ENCODE measurements at regions not wholly inside any gene's neighbourhood (a gene's known extent, or its start where the extent isn't known, plus 50 kb on each side); places are given as distances from the start of the nearest gene placed in this dataset.

- Histone ChIP-seq H3K27ac (ENCODE audit: insufficient read depth, low read depth, low read length) (no peak overlapping the region), H3K4me1 (ENCODE audit: control insufficient read depth, extremely low read depth, insufficient read depth, low read length) (no peaks in the 10 kb centered on the region), H4K20me1 (replicated peaks; ENCODE audit: control insufficient read depth, extremely low read depth, insufficient read depth, low read length) (no peaks in the 10 kb centered on the region), H3K4me2 (ENCODE audit: insufficient read depth, low read length) (no peak overlapping the region), H3K9me1 (replicated peaks; ENCODE audit: control insufficient read depth, extremely low read depth, insufficient read depth, low read length) (no peaks in the 10 kb centered on the region), H2AFZ (ENCODE audit: low read depth, low read length) (no peak overlapping the region), H3K4me3 (replicated peaks in 1 of 3; ENCODE audit: insufficient read depth in 1 of 3, low read depth in 1 of 3, low read length in 3 of 3) (no peak overlapping the region), H3K27me3 (ENCODE audit: control insufficient read depth in 2 of 2, insufficient read depth in 2 of 2, low read length in 2 of 2) (no peaks in the 10 kb centered on the region), H3K36me3 (ENCODE audit: control insufficient read depth in 2 of 2, extremely low read depth in 1 of 2, insufficient read depth in 2 of 2, low read length in 2 of 2) (no peaks in the 10 kb centered on the region), H3K9ac (replicated peaks; ENCODE audit: extremely low read depth, insufficient read depth, low read length) (no peak overlapping the region), H3K9me3 (replicated peaks; ENCODE audit: control insufficient read depth, insufficient read depth, low read length) (peaks cover 3% of the 10 kb centered on the region), H3K79me2 (ENCODE audit: control insufficient read depth, insufficient read depth, low read length) (no peaks in the 10 kb centered on the region)
- FAIRE-seq, result no peak
- TF ChIP-seq GATA2 (IDR thresholded peaks at IDR 0.05; ENCODE audit: insufficient read depth, insufficient read length, low read depth, low read length) (no peak), JUN (IDR thresholded peaks at IDR 0.05; ENCODE audit: borderline replicate concordance, insufficient read depth, insufficient read length, low read depth) (no peak), MAX (IDR thresholded peaks at IDR 0.05; ENCODE audit: insufficient read depth, insufficient read length) (no peak), EZH2 (IDR thresholded peaks at IDR 0.05; ENCODE audit: borderline replicate concordance, low read depth, low read length, severe bottlenecking) (no peak), POLR2AphosphoS5 (IDR thresholded peaks at IDR 0.05; ENCODE audit: insufficient read depth, low read depth, low read length) (no peak), MYC (IDR thresholded peaks at IDR 0.05; ENCODE audit: low read depth, low read length) (no peak), FOS (IDR thresholded peaks at IDR 0.05; ENCODE audit: borderline replicate concordance, insufficient read depth, low read length) (no peak), POLR2A (IDR thresholded peaks at IDR 0.05; ENCODE audit: low read depth, low read length) (no peak), CTCF (IDR thresholded peaks at IDR 0.05; ENCODE audit: extremely low read depth in 1 of 2, insufficient read depth in 1 of 2, low read depth in 1 of 2, low read length in 2 of 2) (no peak)
- DNase-seq (ENCODE audit: low read depth, low spot score), result no peak
- CTCF ChIA-PET, result interaction anchor here (1.3 kb wide), 1 partner anchor 16 kb away, joined by 4 read pairs; no protein-coding TSS in a partner anchor
- intact Hi-C loops (cut with micrococcal nuclease), result no loop called here
- no TSS peak for BruUV-seq (replicated peaks)
- POLR2A ChIA-PET, result no interaction called here
- dilution Hi-C loops (cut with MboI; ENCODE audit: extremely low pct_ligation_motif_present, low sequenced_read_pairs), result no loop called here
Observed at GRCh38 chr5:118253225-118254061, 734.9 kb downstream of the DTWD2 start.
